ENCODE measurements at regions not wholly inside any gene's neighbourhood (a gene's known extent, or its start where the extent isn't known, plus 50 kb on each side); places are given as distances from the start of the nearest gene placed in this dataset.
A peak's percentile ranks its signal among the peaks of the same experiment; 100 is the strongest.
"Not testable (repeated sequence)": the region's sequence is repeated elsewhere in the genome, so short reads cannot be mapped to it uniquely, and the experiment has no call there.

DNA sequence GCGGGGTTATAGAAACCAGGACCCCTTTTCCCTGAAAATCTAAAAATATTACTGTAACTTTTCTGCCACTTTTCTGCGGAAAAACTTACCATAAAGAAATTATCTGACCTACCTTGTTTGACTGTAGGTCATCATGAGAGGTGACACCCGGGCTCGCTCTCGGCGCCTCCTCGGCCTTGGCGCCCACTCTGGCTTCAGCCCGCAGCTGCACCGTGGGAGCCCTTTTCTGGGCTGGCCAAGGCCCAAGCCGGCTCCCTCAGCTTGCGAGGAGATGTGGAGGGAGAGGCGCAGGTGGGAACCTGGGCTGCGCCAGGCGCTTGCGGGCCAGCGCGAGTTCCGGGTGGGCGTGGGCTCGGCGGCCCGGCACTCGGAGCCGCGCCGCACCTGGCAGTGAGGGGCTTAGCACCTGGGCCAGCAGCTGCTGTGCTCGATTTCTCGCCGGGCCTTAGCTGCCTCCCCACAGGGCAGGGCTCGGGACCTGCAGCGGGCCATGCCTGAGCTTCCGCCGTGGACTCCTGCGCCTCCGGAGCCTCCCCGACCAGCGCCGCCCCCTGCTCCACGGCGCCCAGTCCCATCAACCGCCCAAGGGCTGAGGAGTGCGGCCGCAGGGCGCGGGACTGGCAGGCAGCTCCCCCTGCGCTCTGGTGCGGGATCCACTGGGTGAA, 107.7 kb upstream of the DNAJC10 start:
- H3K4me1 ChIP-seq (ENCODE audit: insufficient read depth, poor library complexity, severe bottlenecking) = no peaks in the 10 kb centered on the region
- no peaks in the 10 kb centered on the region for H3K36me3 ChIP-seq (ENCODE audit: low read depth)
- H3K27me3 ChIP-seq (ENCODE audit: insufficient read depth, poor library complexity, severe bottlenecking) = no peaks in the 10 kb centered on the region
- TF ChIP-seq, protein P1, sequence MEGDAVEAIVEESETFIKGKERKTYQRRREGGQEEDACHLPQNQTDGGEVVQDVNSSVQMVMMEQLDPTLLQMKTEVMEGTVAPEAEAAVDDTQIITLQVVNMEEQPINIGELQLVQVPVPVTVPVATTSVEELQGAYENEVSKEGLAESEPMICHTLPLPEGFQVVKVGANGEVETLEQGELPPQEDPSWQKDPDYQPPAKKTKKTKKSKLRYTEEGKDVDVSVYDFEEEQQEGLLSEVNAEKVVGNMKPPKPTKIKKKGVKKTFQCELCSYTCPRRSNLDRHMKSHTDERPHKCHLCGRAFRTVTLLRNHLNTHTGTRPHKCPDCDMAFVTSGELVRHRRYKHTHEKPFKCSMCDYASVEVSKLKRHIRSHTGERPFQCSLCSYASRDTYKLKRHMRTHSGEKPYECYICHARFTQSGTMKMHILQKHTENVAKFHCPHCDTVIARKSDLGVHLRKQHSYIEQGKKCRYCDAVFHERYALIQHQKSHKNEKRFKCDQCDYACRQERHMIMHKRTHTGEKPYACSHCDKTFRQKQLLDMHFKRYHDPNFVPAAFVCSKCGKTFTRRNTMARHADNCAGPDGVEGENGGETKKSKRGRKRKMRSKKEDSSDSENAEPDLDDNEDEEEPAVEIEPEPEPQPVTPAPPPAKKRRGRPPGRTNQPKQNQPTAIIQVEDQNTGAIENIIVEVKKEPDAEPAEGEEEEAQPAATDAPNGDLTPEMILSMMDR (IDR thresholded peaks at IDR 0.05; ENCODE audit: poor library complexity, severe bottlenecking) = no peak
- H3K27ac ChIP-seq (ENCODE audit: poor library complexity, severe bottlenecking) = no peak overlapping the region
- H3K4me3 ChIP-seq (ENCODE audit: severe bottlenecking) = no peak overlapping the region
- no peaks in the 10 kb centered on the region for H3K9me3 ChIP-seq (ENCODE audit: severe bottlenecking)
- ATAC-seq (ENCODE audit: low read depth) (no peak), DNase-seq (ENCODE audit: low spot score) (no peak)

DNA sequence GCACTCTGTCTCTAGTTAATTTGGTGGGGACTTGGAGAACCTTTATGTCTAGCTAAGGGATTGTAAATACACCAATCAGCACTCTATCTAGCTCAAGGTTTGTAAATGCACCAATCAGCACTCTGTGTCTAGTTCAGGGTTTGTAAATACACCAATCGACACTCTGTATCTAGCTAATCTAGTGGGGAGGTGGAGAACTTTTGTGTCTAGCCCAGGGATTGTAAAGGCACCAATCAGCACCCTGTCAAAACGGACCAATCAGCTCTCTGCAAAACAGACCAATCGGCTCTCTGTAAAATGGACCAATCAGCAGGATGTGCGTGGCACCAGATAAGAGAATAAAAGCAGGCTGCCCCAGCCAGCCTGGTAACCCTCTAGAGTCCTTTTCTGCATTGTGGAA, 107.1 kb upstream of the DNAJC10 start:
- not testable (repeated sequence) for H3K27ac ChIP-seq (ENCODE audit: poor library complexity, severe bottlenecking); H3K36me3 ChIP-seq (ENCODE audit: low read depth); H3K4me3 ChIP-seq (ENCODE audit: severe bottlenecking); DNase-seq (ENCODE audit: low spot score); H3K27me3 ChIP-seq (ENCODE audit: insufficient read depth, poor library complexity, severe bottlenecking); H3K4me1 ChIP-seq (ENCODE audit: insufficient read depth, poor library complexity, severe bottlenecking); ATAC-seq (ENCODE audit: low read depth); H3K9me3 ChIP-seq (ENCODE audit: severe bottlenecking)

DNA sequence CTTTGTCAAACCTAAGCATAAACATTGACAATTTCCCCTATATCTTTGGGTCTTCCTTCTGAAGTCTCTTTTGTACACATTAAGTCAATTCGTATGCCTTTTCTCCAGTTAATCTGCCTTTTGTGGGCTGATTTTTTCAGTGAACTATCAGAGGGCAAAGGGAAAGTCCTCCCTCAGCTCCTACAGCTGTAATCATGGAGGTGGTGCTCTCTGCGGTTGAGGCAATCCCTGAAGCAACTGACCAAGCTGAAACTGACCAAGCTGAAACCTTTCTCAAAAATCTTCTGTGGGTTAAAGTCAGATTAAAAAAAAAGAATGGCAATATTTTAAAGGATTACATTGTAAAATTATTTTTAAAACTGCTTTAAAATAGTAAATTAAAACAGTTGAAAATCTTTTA, 105.8 kb upstream of the DNAJC10 start:
- ATAC-seq (ENCODE audit: low read depth) = no peak
- no peak overlapping the region for H3K27ac ChIP-seq (ENCODE audit: poor library complexity, severe bottlenecking)
- no peaks in the 10 kb centered on the region for H3K9me3 ChIP-seq (ENCODE audit: severe bottlenecking)
- no peaks in the 10 kb centered on the region for H3K36me3 ChIP-seq (ENCODE audit: low read depth)
- no peaks in the 10 kb centered on the region for H3K4me1 ChIP-seq (ENCODE audit: insufficient read depth, poor library complexity, severe bottlenecking)
- DNase-seq (ENCODE audit: low spot score) = no peak
- no peak overlapping the region for H3K4me3 ChIP-seq (ENCODE audit: severe bottlenecking)
- TF ChIP-seq, protein P1 (IDR thresholded peaks at IDR 0.05; ENCODE audit: poor library complexity, severe bottlenecking) = no peak
- H3K27me3 ChIP-seq (ENCODE audit: insufficient read depth, poor library complexity, severe bottlenecking) = no peaks in the 10 kb centered on the region

DNA sequence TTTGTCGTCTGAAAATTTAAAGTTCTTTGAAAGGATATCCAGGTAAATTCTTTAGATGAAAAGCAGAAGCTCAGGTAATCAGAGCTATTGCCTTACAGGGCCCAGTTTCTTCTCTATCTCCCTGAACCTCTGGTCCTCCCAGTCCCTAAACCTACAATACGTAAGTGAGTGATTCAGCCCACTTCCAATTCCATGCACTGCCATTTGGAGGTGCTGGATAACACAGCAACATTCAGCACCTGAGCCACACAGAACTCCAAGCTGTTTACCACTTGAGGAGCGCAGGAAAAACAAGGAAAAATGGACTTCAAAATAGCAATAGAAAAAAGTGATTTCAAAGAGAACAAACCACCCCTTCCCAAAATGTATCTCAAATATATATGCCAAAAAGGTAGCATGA, 105.0 kb upstream of the DNAJC10 start:
- no peak overlapping the region for H3K27ac ChIP-seq (ENCODE audit: poor library complexity, severe bottlenecking)
- no peak overlapping the region for H3K4me3 ChIP-seq (ENCODE audit: severe bottlenecking)
- DNase-seq (ENCODE audit: low spot score) (no peak), ATAC-seq (ENCODE audit: low read depth) (no peak)
- no peaks in the 10 kb centered on the region for H3K9me3 ChIP-seq (ENCODE audit: severe bottlenecking)
- no peaks in the 10 kb centered on the region for H3K27me3 ChIP-seq (ENCODE audit: insufficient read depth, poor library complexity, severe bottlenecking)
- H3K4me1 ChIP-seq (ENCODE audit: insufficient read depth, poor library complexity, severe bottlenecking) = no peaks in the 10 kb centered on the region
- TF ChIP-seq, protein P1 (IDR thresholded peaks at IDR 0.05; ENCODE audit: poor library complexity, severe bottlenecking) = no peak
- H3K36me3 ChIP-seq (ENCODE audit: low read depth) = no peaks in the 10 kb centered on the region

DNA sequence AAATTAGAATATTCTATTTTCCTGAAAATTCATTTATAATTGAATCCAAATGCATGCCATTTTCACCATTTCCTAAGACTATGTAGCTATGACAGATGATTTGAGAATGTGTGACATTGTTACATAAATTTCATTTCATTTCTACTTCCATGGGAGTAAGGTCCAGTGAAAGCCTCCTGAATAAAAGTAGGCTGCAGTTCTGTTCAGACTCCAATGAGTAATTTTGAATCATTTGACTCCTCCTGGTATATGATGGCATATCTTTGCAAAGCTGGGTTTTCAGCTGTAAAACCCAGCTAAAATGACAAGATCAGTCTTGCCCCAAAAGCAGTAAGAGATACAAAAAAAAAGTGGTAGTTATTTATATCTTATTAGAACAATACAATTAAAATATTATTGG, 101.0 kb upstream of the DNAJC10 start:
- TF ChIP-seq, protein P1 (IDR thresholded peaks at IDR 0.05; ENCODE audit: poor library complexity, severe bottlenecking) = no peak
- peak; percentile 56; the same call in 1 of the 3 replicates for ATAC-seq (ENCODE audit: low read depth)
- no peak overlapping the region for H3K27ac ChIP-seq (ENCODE audit: poor library complexity, severe bottlenecking)

More for the DNA sequence above, 101.0 kb upstream of the DNAJC10 start:
- no peak for DNase-seq (ENCODE audit: low spot score)
- H3K9me3 ChIP-seq (ENCODE audit: severe bottlenecking) = no peaks in the 10 kb centered on the region
- no peaks in the 10 kb centered on the region for H3K4me1 ChIP-seq (ENCODE audit: insufficient read depth, poor library complexity, severe bottlenecking)
- H3K27me3 ChIP-seq (ENCODE audit: insufficient read depth, poor library complexity, severe bottlenecking) = no peaks in the 10 kb centered on the region
- H3K36me3 ChIP-seq (ENCODE audit: low read depth) = no peaks in the 10 kb centered on the region
- no peak overlapping the region for H3K4me3 ChIP-seq (ENCODE audit: severe bottlenecking)
